ENCODE measurements at regions not wholly inside any gene's neighbourhood (a gene's known extent, or its start where the extent isn't known, plus 50 kb on each side); places are given as distances from the start of the nearest gene placed in this dataset.
"Not testable (repeated sequence)": the region's sequence is repeated elsewhere in the genome, so short reads cannot be mapped to it uniquely, and the experiment has no call there.

DNA sequence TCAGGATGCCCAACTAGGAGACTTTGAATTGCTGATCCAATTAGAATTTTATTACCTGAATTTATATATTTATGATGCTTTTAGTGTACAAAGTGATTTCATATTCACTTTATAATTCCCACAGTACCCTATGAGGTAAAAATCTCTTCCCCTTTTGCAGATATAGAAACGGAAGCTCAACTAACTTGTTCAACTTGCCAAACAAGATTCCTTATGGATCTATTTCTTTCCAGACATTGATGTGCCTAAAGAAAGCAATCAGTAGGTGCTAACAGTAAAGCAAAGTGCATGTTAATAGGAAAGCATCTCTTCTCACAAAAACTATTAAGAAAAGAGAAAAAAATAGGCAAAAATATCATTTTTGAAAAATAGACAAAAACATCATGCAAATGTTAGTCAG lies 65.9 kb upstream of the PPP1R12A start:
- peaks cover 0 to 4% (median 0%) of the 10 kb centered on the region in 9 donors for H3K4me1 ChIP-seq
- no peaks in the 10 kb centered on the region for H3K36me3 ChIP-seq

DNA sequence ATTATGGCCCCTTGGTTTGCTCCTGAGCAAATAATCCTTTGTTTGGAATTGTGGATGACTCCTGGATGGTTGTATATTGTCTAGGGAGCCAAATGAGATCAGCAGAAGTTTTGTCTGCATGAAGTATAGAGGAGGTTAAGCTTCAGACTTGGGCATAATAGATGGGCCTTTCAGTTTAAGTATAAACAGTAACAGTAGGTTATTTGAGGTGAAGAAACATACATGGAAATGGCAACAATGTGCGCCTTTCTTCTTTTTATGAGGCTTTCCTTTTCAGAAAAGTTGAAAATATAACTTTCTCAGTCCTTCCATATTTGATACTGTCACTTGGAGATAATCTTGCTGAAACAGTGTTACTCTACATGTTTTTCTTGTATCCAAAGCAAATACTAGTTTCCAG lies 63.7 kb upstream of the PPP1R12A start:
- Histone ChIP-seq H3K9me3 (no peaks in the 10 kb centered on the region), H3K36me3 (no peaks in the 10 kb centered on the region), H3K4me1 (peaks cover 0 to 4% (median 0%) of the 10 kb centered on the region in 9 donors), H3K27ac (no peak overlapping the region), H3K27me3 (no peaks in the 10 kb centered on the region), H3K4me3 (no peak overlapping the region)
- WGBS, 2 donors, result 93 to 95% methylated on average over 1 of the region's 1 CpG
- TF ChIP-seq, protein P1, sequence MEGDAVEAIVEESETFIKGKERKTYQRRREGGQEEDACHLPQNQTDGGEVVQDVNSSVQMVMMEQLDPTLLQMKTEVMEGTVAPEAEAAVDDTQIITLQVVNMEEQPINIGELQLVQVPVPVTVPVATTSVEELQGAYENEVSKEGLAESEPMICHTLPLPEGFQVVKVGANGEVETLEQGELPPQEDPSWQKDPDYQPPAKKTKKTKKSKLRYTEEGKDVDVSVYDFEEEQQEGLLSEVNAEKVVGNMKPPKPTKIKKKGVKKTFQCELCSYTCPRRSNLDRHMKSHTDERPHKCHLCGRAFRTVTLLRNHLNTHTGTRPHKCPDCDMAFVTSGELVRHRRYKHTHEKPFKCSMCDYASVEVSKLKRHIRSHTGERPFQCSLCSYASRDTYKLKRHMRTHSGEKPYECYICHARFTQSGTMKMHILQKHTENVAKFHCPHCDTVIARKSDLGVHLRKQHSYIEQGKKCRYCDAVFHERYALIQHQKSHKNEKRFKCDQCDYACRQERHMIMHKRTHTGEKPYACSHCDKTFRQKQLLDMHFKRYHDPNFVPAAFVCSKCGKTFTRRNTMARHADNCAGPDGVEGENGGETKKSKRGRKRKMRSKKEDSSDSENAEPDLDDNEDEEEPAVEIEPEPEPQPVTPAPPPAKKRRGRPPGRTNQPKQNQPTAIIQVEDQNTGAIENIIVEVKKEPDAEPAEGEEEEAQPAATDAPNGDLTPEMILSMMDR (IDR thresholded peaks at IDR 0.05), result no peak
- DNase-seq, result no peak
- ATAC-seq, result no peak
- intact Hi-C loops (cut with DNase I), result no loop called here

More for the DNA sequence above, 65.9 kb upstream of the PPP1R12A start:
- H3K27ac ChIP-seq, result no peak overlapping the region
- WGBS, 2 donors, result 0 to 68% methylated on average over 1 of the region's 1 CpG
- TF ChIP-seq, protein P1 (IDR thresholded peaks at IDR 0.05), result no peak
- no peak for DNase-seq
- no peak for ATAC-seq
- H3K4me3 ChIP-seq, result no peak overlapping the region
- intact Hi-C loops (cut with DNase I), result no loop called here
- no peaks in the 10 kb centered on the region for H3K9me3 ChIP-seq
- H3K27me3 ChIP-seq, result no peaks in the 10 kb centered on the region

DNA sequence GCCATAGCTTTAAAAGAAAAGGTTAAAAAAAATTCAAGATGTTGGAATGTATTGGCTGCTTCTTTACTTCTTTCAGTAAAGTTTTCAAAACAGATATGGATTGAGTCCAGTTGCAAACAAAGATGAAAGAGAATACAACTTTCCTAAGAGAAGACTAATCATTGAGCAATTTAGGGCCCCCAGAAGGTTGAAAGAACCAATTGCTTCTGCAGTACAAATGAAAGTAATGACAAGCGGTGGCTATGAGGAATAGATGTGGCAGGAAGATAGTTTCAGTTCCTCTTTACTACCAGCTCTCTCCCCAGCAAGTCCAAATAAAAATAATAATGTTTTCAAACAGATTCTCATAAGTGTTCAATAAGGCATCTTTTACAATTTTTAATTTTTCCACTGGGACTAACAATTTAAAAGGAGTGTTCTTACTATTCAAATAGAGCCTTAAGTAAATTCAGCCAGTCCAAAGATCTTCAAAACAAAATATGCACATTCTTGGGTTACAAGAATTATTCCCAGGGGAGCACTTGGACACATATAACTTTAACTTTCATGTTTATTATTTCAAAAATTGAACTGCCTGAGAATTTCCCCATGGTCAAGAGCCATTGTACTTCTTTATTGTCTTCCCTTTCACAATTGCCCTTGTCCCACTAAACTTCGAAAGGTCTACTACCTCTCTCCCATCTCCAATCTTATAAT lies 62.3 kb upstream of the PPP1R12A start:
- no peak for ATAC-seq
- H3K9me3 ChIP-seq, result no peaks in the 10 kb centered on the region
- WGBS, 2 donors, result 80 to 90% methylated on average over 2 of the region's 2 CpGs
- H3K4me1 ChIP-seq, result peaks cover 0 to 4% (median 0%) of the 10 kb centered on the region in 9 donors
- no peak overlapping the region for H3K27ac ChIP-seq
- H3K36me3 ChIP-seq, result no peaks in the 10 kb centered on the region
- no peaks in the 10 kb centered on the region for H3K27me3 ChIP-seq
- TF ChIP-seq, protein P1 (IDR thresholded peaks at IDR 0.05), result no peak
- intact Hi-C loops (cut with DNase I), result no loop called here
- no peak overlapping the region for H3K4me3 ChIP-seq
- DNase-seq, result no peak

DNA sequence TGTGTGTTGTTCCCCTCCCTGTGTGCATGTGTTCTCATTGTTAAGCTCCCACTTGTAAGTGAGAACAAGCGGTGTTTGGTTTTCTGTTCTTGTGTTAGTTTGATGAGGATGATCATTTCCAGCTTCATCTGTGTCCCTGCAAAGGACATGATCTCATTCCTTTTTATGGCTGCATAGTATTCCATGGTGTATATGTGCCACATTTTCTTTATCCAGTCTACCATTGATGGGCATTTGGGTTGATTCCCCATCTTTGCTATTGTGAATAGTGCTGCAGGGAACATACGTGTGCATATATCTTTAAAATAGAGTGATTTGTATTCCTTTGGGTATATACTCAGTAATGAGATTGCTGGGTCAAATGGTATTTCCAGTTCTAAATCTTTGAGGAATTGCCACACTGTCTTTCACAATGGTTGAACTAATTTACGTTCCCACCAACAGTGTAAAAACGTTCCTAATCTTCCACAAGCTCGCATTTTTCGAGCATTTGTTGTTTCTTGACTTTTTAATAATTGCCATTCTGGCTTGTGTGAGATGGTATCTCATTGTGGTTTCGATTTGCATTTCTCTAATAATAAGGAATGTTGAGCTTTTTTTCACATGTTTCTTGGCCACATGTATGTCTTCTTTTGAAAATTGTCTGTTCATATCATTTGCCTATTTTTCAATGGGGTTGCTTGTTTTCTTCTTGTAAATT lies 60.6 kb upstream of the PPP1R12A start:
- H3K27ac ChIP-seq; H3K36me3 ChIP-seq; intact Hi-C loops (cut with DNase I); DNase-seq; ATAC-seq; H3K9me3 ChIP-seq; H3K4me1 ChIP-seq; H3K4me3 ChIP-seq; H3K27me3 ChIP-seq: not testable (repeated sequence)
- WGBS, 2 donors, result 89 to 94% methylated on average over 7 of the region's 7 CpGs

Data from heart right ventricle (tissue), 16 donors.